ENCODE measurements at regions not wholly inside any gene's neighbourhood (a gene's known extent, or its start where the extent isn't known, plus 50 kb on each side); places are given as distances from the start of the nearest gene placed in this dataset.

DNA sequence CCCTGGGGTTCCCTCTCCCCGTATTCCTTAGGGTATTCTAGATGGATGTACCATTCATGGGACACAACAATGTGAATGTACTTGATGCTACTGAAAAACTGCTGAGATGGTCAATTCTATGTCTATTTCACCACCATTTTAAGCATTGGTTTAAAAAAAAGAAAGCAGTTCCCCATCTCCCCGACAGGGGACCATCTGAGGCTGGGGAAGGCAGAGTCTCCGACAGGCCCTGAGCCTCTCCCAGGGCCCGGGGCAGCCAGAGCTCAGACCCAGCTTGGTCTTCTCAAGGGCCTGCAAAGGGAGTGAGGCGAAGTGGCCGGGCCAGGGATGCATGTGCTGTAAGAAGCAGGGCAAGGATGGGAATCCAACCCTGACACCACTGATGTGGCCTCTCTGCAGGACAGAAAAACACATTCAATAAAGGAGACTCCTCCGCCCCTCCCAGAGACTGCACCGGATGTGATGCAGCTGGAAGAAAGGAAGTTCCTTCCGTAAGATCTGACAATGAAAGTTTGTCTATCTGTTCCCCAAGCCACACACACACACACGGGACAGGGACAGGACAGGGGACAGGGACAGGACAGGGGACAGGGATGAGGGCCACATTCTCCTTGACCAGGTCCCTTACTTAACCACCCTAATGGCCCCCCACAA lies 234.1 kb downstream of the BCL11B start:
- TF ChIP-seq, protein P1, sequence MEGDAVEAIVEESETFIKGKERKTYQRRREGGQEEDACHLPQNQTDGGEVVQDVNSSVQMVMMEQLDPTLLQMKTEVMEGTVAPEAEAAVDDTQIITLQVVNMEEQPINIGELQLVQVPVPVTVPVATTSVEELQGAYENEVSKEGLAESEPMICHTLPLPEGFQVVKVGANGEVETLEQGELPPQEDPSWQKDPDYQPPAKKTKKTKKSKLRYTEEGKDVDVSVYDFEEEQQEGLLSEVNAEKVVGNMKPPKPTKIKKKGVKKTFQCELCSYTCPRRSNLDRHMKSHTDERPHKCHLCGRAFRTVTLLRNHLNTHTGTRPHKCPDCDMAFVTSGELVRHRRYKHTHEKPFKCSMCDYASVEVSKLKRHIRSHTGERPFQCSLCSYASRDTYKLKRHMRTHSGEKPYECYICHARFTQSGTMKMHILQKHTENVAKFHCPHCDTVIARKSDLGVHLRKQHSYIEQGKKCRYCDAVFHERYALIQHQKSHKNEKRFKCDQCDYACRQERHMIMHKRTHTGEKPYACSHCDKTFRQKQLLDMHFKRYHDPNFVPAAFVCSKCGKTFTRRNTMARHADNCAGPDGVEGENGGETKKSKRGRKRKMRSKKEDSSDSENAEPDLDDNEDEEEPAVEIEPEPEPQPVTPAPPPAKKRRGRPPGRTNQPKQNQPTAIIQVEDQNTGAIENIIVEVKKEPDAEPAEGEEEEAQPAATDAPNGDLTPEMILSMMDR (conservative IDR thresholded peaks at IDR 0.05) = 0 out of 2 replicates have a peak, but pooled peaks have one; percentile 8
- H3K27ac ChIP-seq = no peak overlapping the region

DNA sequence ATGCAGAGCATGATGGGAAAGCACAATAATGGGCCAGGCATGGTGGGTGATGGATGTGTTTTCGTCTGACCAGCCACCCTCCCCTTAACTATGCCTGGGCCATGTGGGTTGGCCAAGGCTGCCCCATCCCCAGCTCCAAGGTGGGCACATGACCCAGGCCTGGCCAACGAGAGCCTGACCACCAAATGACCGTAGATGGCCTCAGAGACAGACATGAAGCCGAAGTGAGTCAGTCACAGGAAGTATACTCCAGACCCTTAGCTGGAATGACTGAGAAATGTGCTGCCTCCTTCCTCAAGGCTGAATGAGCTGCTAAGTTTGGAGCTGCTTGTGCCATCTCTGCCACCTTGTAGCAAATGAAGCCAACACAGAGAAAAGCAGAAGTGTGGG lies 233.6 kb downstream of the BCL11B start:
- TF ChIP-seq, protein P1 (conservative IDR thresholded peaks at IDR 0.05) = no peak
- H3K27ac ChIP-seq = no peak overlapping the region

DNA sequence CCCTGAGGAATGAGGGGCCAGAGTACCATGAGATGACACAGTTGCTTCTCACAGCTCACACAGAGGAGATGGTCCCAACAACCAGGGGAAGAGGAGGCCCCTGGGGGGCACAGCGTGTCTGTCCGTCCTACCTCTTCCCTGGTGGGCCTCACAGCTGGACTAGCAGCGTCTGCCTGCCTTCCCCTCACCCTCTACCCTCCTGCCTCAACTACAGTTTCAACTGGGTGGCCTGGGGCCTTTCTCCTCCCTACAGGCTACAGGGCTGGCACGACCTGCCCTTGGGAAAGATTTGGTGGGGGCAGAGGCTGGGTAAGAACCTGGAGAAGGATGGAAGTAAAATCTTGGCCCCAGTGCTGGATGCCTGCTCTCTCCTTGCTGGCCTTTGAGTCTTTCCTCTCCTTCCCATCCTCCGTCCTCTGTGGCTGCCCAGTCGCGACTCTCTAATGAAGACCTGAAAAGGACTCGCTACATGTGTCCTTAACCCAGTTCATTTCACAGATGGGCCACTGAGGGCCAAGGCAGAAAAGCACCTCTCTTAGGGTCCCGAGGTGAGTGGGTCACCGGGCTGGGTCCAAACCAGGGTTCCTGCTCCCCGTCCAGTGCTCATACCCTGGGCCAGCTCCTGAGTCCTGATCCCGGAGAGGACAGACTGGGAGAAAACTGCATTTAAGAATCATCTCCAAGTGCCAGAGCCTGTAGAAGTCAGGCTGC lies 232.5 kb downstream of the BCL11B start:
- no peak overlapping the region for H3K27ac ChIP-seq
- TF ChIP-seq, protein P1 (conservative IDR thresholded peaks at IDR 0.05) = no peak

DNA sequence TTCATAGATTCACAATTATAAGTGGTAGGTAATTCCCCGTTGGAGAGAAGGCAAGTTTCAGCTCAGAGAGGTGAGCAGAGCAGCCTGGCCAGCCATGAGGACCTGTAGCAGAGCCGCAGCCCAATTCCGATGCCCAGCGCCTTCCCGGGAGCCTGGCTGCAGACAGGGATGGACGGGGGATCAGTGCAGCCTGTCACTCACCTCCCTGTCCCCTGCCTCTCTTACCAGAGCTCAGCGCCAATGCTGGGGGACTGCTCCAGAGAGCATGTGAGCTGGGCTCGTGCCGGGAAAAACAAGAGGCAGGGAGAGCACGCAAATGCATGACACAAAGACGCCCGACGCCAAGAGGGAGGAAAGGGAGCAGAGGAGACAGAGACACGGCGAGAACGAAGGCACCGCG lies 231.9 kb downstream of the BCL11B start:
- TF ChIP-seq, protein P1 (conservative IDR thresholded peaks at IDR 0.05) = no peak
- no peak overlapping the region for H3K27ac ChIP-seq

DNA sequence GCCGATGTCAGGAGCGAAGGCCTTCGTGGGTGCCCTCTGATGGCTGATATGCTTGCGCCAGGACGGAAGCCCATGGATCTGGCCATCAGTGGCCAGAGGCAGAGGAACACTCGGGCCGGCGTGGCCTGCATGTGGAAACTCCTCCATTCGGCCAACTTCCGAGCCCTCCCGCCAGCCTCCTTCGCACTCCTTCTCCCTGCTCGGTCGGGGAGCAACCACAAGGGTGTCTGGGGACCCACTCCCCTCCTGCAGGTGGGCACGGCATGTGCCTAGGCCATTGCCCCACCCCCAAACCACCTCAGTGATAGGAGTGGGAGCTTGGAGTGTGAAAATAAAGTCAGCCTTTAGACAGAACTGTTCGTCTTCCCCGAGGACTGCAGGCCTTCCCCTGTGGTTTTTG lies 231.3 kb downstream of the BCL11B start:
- TF ChIP-seq, protein P1 (conservative IDR thresholded peaks at IDR 0.05) = no peak
- no peak overlapping the region for H3K27ac ChIP-seq

DNA sequence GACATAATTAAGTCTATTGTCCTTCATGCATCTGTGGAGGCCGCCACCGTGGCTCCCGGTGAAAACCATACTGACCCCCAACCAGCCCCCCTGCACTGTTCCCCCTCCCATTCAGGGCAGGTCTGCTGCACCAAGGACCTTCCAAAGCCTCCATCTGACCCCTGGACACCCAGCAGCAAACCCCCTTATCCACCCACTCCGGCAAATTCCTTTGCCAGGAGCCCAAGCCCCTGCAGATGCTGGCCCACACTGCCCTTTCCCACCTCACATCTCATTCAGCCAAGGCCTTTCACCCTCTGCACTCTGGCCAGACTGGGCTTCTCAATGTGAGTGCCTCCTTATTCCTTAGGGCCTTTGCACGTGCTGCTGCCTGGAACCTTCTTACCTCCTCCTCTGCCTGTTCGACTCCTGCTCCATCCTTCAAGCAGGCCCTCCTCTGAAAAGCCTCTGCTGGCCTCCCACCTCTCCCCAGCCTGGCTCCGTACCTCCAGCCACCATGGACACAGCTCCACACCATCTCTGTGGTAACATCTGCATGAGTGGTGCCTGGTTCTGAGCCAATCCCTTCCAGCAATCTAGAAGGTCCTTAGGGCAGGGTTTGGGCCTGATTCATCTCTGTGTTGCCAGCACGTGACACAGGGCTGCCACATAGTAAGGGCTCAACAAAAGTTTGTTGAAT lies 230.7 kb downstream of the BCL11B start:
- H3K27ac ChIP-seq = no peak overlapping the region
- TF ChIP-seq, protein P1 (conservative IDR thresholded peaks at IDR 0.05) = no peak

DNA sequence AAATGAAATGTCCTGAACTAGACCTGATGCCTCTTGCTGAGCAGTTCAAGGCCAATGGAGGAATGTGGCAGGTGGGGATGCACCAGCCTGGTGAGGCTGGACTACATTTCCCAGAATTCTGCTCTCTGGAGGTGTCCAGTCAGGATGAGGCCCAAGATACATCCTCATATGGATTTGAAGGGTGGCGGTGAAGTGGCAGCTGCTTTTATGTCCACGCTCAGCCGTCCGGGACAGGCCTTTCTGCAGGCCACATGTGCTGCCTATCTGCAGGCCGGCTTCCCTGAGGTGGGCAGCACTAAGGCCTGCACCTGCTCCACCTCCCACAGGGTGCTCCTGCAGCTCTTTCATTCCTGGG lies 230.2 kb downstream of the BCL11B start:
- no peak overlapping the region for H3K27ac ChIP-seq
- TF ChIP-seq, protein P1 (conservative IDR thresholded peaks at IDR 0.05) = no peak
